Sigmoid colon (tissue), 4 donors: ENCODE measurements at regions not wholly inside any gene's neighbourhood (a gene's known extent, or its start where the extent isn't known, plus 50 kb on each side); places are given as distances from the start of the nearest gene placed in this dataset.

Experiments
- EP300 ChIP-seq, 4 donors: sonication (generic); formaldehyde crosslinking; IDR thresholded peaks; one replicate each; pipeline ENCODE4 v1.6.1; 2017; ENCODE audit warnings: antibody characterized with exemption in 4 of 4
- POLR2A ChIP-seq, 2 donors: fragments of 450-650 bp; IDR thresholded peaks; one replicate each; pipeline ENCODE4 v1.6.1; 2016; ENCODE audit warnings: antibody characterized with exemption in 2 of 2, mild to moderate bottlenecking in 2 of 2, moderate library complexity in 2 of 2
- POLR2AphosphoS5 ChIP-seq, 4 donors: sonication (generic); formaldehyde crosslinking; IDR thresholded peaks; one replicate each; pipeline ENCODE4 v1.6.1; 2017; ENCODE audit warnings: antibody characterized with exemption in 4 of 4
- TF ChIP-seq, protein P1 (sequence below), 4 experiments: fragments of 450-650 bp in 3 of 4; fragments of 200-600 bp in 1 of 4; IDR thresholded peaks; one replicate each; pipeline ENCODE4 v1.5.1; 2016 to 2019; ENCODE audit warnings: antibody characterized with exemption in 4 of 4, mild to moderate bottlenecking in 3 of 4, moderate library complexity in 2 of 4

DNA sequence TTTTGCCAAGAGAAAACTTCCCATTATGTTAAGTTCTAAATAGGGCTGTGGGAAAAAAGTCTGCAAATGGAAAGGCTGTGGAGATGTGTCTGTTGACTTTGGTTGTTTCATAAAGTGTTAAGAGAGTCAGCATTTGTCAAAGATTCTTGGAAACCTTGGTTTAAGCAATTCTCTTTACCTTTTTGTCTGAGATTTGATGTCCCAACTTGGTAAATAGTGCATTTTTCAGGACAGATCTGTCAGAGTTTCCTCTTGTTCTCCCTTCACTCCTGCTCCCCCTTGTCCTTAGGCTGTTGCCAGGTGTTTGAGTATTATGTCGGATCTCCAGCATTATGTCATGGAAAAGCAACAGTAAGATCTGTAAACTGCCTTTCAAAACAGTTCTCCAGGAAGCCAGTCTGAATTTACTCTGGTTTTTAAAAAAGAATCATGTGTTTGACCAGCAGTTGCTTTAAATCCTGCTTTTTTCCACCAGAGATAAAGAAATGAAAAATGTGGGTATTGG, 79.1 kb upstream of the ADAMTSL1 start:
- TF ChIP-seq, protein P1, sequence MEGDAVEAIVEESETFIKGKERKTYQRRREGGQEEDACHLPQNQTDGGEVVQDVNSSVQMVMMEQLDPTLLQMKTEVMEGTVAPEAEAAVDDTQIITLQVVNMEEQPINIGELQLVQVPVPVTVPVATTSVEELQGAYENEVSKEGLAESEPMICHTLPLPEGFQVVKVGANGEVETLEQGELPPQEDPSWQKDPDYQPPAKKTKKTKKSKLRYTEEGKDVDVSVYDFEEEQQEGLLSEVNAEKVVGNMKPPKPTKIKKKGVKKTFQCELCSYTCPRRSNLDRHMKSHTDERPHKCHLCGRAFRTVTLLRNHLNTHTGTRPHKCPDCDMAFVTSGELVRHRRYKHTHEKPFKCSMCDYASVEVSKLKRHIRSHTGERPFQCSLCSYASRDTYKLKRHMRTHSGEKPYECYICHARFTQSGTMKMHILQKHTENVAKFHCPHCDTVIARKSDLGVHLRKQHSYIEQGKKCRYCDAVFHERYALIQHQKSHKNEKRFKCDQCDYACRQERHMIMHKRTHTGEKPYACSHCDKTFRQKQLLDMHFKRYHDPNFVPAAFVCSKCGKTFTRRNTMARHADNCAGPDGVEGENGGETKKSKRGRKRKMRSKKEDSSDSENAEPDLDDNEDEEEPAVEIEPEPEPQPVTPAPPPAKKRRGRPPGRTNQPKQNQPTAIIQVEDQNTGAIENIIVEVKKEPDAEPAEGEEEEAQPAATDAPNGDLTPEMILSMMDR (IDR thresholded peaks at IDR 0.05), result no peak
- no peak for TF ChIP-seq POLR2A (IDR thresholded peaks at IDR 0.05)
- no peak for TF ChIP-seq POLR2AphosphoS5 (IDR thresholded peaks at IDR 0.05)
- TF ChIP-seq EP300 (IDR thresholded peaks at IDR 0.05), result no peak
